ENCODE measurements at regions not wholly inside any gene's neighbourhood (a gene's known extent, or its start where the extent isn't known, plus 50 kb on each side); places are given as distances from the start of the nearest gene placed in this dataset.

DNA sequence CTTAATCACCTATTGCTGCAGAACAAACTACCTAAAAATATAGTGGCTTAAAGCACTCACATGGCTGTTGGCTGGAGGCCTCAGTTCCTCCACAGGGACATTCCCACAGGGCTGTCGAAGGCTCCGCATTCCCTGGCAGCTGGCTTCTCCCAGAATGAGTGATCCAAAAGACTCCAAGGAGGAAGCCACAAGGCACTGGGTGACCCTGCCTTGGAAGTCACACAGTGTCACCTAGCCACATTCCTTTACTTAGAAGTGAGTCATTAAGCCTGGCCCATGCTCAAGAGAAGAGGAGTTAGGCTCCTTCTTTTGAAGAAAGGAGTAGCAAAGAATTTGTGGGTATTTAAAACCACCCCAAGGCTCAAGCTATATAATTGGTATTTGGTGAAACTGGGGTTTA is 63.9 kb upstream of the MAP1LC3B2 start:
- Histone ChIP-seq H3K14ac (replicated peaks; ENCODE audit: low read depth, low read length) (no peak overlapping the region; the same call in 1 of the 2 replicates), H2BK20ac (ENCODE audit: low read depth, low read length) (no peak overlapping the region), H3K18ac (ENCODE audit: low read depth, low read length) (no peak overlapping the region), H2AFZ (replicated peaks; ENCODE audit: low read length, poor library complexity) (no peak overlapping the region), H3K27ac (ENCODE audit: insufficient read depth, low read length) (no peak overlapping the region), H3K56ac (ENCODE audit: extremely low read depth, insufficient read depth, low read length) (no peak overlapping the region), H2AK5ac (ENCODE audit: low read depth, low read length) (no peak overlapping the region), H4K8ac (ENCODE audit: low read depth in 2 of 2, low read length in 2 of 2) (no peak overlapping the region), H4K20me1 (ENCODE audit: insufficient read depth, low read length) (no peaks in the 10 kb centered on the region), H2BK5ac (ENCODE audit: low read depth, low read length, poor library complexity, severe bottlenecking) (no peak overlapping the region), H3K4me2 (ENCODE audit: low read depth, low read length) (no peak overlapping the region), H2AK9ac (replicated peaks; ENCODE audit: low read depth, low read length, poor library complexity) (no peak overlapping the region), H3K27me3 (ENCODE audit: control insufficient read depth, insufficient read depth, low read length) (no peaks in the 10 kb centered on the region), H3K4me1 (ENCODE audit: control insufficient read depth, insufficient read depth, low read length) (no peaks in the 10 kb centered on the region), H2BK15ac (ENCODE audit: low read depth, low read length) (no peak overlapping the region), H3K4ac (ENCODE audit: low read depth, low read length) (no peak overlapping the region; the same call in 1 of the 2 replicates), H3K9me1 (ENCODE audit: insufficient read depth, low read length) (peaks cover 8% of the 10 kb centered on the region), H3K4me3 (ENCODE audit: insufficient read depth, low read depth, low read length) (no peak overlapping the region), H2BK120ac (ENCODE audit: low read depth, low read length) (no peak overlapping the region), H3K36me3 (ENCODE audit: control insufficient read depth, insufficient read depth, low read length) (no peaks in the 10 kb centered on the region), H4K91ac (ENCODE audit: insufficient read depth, low read depth, low read length) (no peak overlapping the region), H4K5ac (ENCODE audit: low read depth, low read length) (no peak overlapping the region), H3K79me1 (ENCODE audit: low read depth in 1 of 2, low read length in 2 of 2) (0 out of 4 replicates have a peak, but pooled peaks cover 0 to 5% of the 10 kb centered on the region in 2 experiments), H3K23ac (ENCODE audit: low read depth, low read length) (no peak overlapping the region), H3K9me3 (ENCODE audit: control insufficient read depth, insufficient read depth, low read length) (no peaks in the 10 kb centered on the region), H3K9ac (ENCODE audit: low read depth, low read length) (no peak overlapping the region)
- ATAC-seq (ENCODE audit: low read depth) (peak; percentile 53), DNase-seq (peak; percentile 55)
- TF ChIP-seq MAFK (IDR thresholded peaks at IDR 0.05; ENCODE audit: low read depth, low read length) = no peak
- no peak for TF ChIP-seq RAD21 (IDR thresholded peaks at IDR 0.05; ENCODE audit: low read length)
- no peak for TF ChIP-seq BHLHE40 (IDR thresholded peaks at IDR 0.05; ENCODE audit: low read depth, low read length)
- no peak for TF ChIP-seq SMC3 (IDR thresholded peaks at IDR 0.05; ENCODE audit: low read depth, low read length)
- TF ChIP-seq RFX5 (IDR thresholded peaks at IDR 0.05; ENCODE audit: low read depth, low read length) = no peak
- CTCF ChIA-PET = interaction anchor here (1.4 kb wide), 1 partner anchor 16 kb away, joined by 3 read pairs; no protein-coding TSS in a partner anchor
- no TSS peak for BruUV-seq (replicated peaks)
- no CpG with 5 or more reads among the region's 2 CpGs for WGBS, 2 experiments (ENCODE audit: extremely low coverage in 2 of 2, insufficient read length in 1 of 2)
- POLR2A ChIA-PET (ENCODE audit: unreplicated experiment) = no interaction called here
- dilution Hi-C loops (cut with HindIII; ENCODE audit: low sequenced_read_pairs, unreplicated experiment) (no loop called here), intact Hi-C loops (cut with micrococcal nuclease) (no loop called here), in situ Hi-C loops (cut with MboI; ENCODE audit: low sequenced_read_pairs) (no loop called here)

All from IMR-90 (cell line).